ENCODE measurements at regions not wholly inside any gene's neighbourhood (a gene's known extent, or its start where the extent isn't known, plus 50 kb on each side); places are given as distances from the start of the nearest gene placed in this dataset.

DNA sequence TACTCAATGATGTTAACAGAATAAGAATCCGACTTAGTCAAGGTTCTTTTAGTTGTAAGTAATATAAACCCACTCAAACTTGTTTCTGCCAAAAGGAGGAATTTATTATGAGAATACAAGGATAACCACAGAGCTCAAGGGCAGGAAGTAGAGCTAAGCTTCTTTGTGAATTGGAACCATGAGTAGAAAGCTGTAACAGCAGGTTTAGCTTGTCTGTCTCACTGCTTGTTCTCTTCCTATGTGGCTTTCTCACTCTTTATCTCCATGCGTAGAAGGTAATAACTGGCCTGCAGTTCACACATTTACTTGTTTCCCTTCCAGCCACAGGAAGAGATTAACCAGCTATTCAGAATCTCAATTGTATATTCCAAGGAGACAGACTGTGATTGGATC is 378.3 kb downstream of the PPP1R2C start:
- no peak for TF ChIP-seq POLR2A (IDR thresholded peaks at IDR 0.05)
- TF ChIP-seq, protein P1, sequence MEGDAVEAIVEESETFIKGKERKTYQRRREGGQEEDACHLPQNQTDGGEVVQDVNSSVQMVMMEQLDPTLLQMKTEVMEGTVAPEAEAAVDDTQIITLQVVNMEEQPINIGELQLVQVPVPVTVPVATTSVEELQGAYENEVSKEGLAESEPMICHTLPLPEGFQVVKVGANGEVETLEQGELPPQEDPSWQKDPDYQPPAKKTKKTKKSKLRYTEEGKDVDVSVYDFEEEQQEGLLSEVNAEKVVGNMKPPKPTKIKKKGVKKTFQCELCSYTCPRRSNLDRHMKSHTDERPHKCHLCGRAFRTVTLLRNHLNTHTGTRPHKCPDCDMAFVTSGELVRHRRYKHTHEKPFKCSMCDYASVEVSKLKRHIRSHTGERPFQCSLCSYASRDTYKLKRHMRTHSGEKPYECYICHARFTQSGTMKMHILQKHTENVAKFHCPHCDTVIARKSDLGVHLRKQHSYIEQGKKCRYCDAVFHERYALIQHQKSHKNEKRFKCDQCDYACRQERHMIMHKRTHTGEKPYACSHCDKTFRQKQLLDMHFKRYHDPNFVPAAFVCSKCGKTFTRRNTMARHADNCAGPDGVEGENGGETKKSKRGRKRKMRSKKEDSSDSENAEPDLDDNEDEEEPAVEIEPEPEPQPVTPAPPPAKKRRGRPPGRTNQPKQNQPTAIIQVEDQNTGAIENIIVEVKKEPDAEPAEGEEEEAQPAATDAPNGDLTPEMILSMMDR (IDR thresholded peaks at IDR 0.05), result no peak

Measured in heart left ventricle (tissue), 13 donors.